ACHN (cell line): ENCODE measurements at regions not wholly inside any gene's neighbourhood (a gene's known extent, or its start where the extent isn't known, plus 50 kb on each side); places are given as distances from the start of the nearest gene placed in this dataset.

Source experiments
- DNase-seq: peaks from one replicate; pipeline ENCODE4 v3.0.0-alpha.2; 2015
- in situ Hi-C: cut with HindIII; loops from 2 replicates; pipeline ENCODE4 v1.10.0; 2017; ENCODE audit warnings: low sequenced_read_pairs, low pct_ligation_motif_present, low pct_unique_long_range_greater_than_20kb

GRCh38 chr4:18815081-18815778, 793.7 kb upstream of the LCORL start:
- DNase-seq = no peak
- in situ Hi-C loops = no loop called here

GRCh38 chr4:18813771-18814170, 792.2 kb upstream of the LCORL start:
- DNase-seq = no peak
- in situ Hi-C loops = no loop called here

GRCh38 chr4:18813055-18813454, 791.5 kb upstream of the LCORL start:
- DNase-seq = no peak
- in situ Hi-C loops = no loop called here

- in situ Hi-C loops = no loop called here
Measured at GRCh38 chr4:18803781-18804180, 782.2 kb upstream of the LCORL start.

GRCh38 chr4:18798123-18798522, 776.6 kb upstream of the LCORL start:
- no peak for DNase-seq
- in situ Hi-C loops = no loop called here

More at GRCh38 chr4:18803781-18804180, 782.2 kb upstream of the LCORL start:
- DNase-seq = no peak

- in situ Hi-C loops = no loop called here
- DNase-seq = no peak
Measured at GRCh38 chr4:18795794-18796193, 774.2 kb upstream of the LCORL start.

GRCh38 chr4:18777190-18777930, 755.8 kb upstream of the LCORL start:
- no peak for DNase-seq
- in situ Hi-C loops = no loop called here

- no peak for DNase-seq
- in situ Hi-C loops = no loop called here
Measured at GRCh38 chr4:18767921-18768320, 746.4 kb upstream of the LCORL start.

GRCh38 chr4:18756671-18757070, 735.1 kb upstream of the LCORL start:
- no peak for DNase-seq
- in situ Hi-C loops = no loop called here

- DNase-seq = no peak
- in situ Hi-C loops = no loop called here
Measured at GRCh38 chr4:18754180-18754579, 732.6 kb upstream of the LCORL start.

- in situ Hi-C loops = no loop called here
- DNase-seq = no peak
Measured at GRCh38 chr4:18751083-18751482, 729.5 kb upstream of the LCORL start.

- no peak for DNase-seq
- in situ Hi-C loops = no loop called here
Measured at GRCh38 chr4:18749391-18749790, 727.8 kb upstream of the LCORL start.

- no peak for DNase-seq
- in situ Hi-C loops = no loop called here
Measured at GRCh38 chr4:18736551-18736950, 715.0 kb upstream of the LCORL start.

- in situ Hi-C loops = no loop called here
Measured at GRCh38 chr4:18735740-18736268, 714.2 kb upstream of the LCORL start.

GRCh38 chr4:18734405-18734804, 712.9 kb upstream of the LCORL start:
- in situ Hi-C loops = no loop called here

More at GRCh38 chr4:18735740-18736268, 714.2 kb upstream of the LCORL start:
- DNase-seq = no peak

GRCh38 chr4:18733961-18734360, 712.4 kb upstream of the LCORL start:
- in situ Hi-C loops = no loop called here

More at GRCh38 chr4:18734405-18734804, 712.9 kb upstream of the LCORL start:
- DNase-seq = no peak

GRCh38 chr4:18722748-18723191, 701.2 kb upstream of the LCORL start:
- in situ Hi-C loops = no loop called here
- DNase-seq = no peak

More at GRCh38 chr4:18733961-18734360, 712.4 kb upstream of the LCORL start:
- no peak for DNase-seq

- in situ Hi-C loops = no loop called here
- DNase-seq = no peak
Measured at GRCh38 chr4:18698119-18698883, 676.7 kb upstream of the LCORL start.
